Ovary (tissue), 7 donors: ENCODE measurements at regions not wholly inside any gene's neighbourhood (a gene's known extent, or its start where the extent isn't known, plus 50 kb on each side); places are given as distances from the start of the nearest gene placed in this dataset.

ENCODE experiments used
- DNase-seq, 5 donors: peaks; one replicate each; pipeline ENCODE4 v3.0.0-alpha.2; 2019 to 2020
- H3K27ac ChIP-seq, 2 donors: fragments of 200-600 bp; one replicate each; pipeline versions ENCODE4 v1.5.1 to v1.8.0; 2019 to 2022
- H3K27me3 ChIP-seq: fragments of 200-600 bp; one replicate; pipeline ENCODE4 v1.8.0; 2022
- H3K36me3 ChIP-seq: fragments of 200-600 bp; sonication (generic); one replicate; pipeline ENCODE4 v1.5.1; 2019
- H3K4me1 ChIP-seq: one replicate; pipeline ENCODE4 v1.8.1; 2013; ENCODE audit warnings: mild to moderate bottlenecking, moderate library complexity; ENCODE audit not compliant: insufficient read depth
- H3K4me3 ChIP-seq: fragments of 200-600 bp; sonication (generic); one replicate; pipeline ENCODE4 v1.5.1; 2017
- H3K9me3 ChIP-seq, 2 donors: fragments of 200-600 bp in 1 of 2; sonication (generic) in 1 of 2; one replicate each; pipeline versions ENCODE4 v1.5.1 to v1.8.1; 2013 to 2019; ENCODE audit warnings: mild to moderate bottlenecking in 1 of 2, moderate library complexity in 1 of 2
- EP300 ChIP-seq: sonication (generic); formaldehyde crosslinking; IDR thresholded peaks from one replicate; pipeline ENCODE4 v1.6.1; 2017; ENCODE audit warnings: antibody characterized with exemption
- POLR2A ChIP-seq: fragments of 450-650 bp; IDR thresholded peaks from one replicate; pipeline ENCODE4 v1.6.1; 2017; ENCODE audit warnings: antibody characterized with exemption, mild to moderate bottlenecking, moderate library complexity
- WGBS, 3 donors: extraction: QIAGEN DNeasy Blood & Tissue Kit in 1 of 3; methylation state at CpG; one replicate each; pipeline versions ENCODE4 v1.1.5 to v1.1.7; 2013 to 2017; 5-methylcytosine and 5-hydroxymethylcytosine counted together
- intact Hi-C, 4 donors: fragments of 100-400 bp; cut with DNase I; formaldehyde crosslinking; loops; one replicate each; pipeline versions ENCODE4 v1.11.0 to v1.15.1; 2022 to 2023
- TF ChIP-seq, protein P1 (sequence below), 3 donors: fragments of 450-650 bp in 2 of 3; fragments of 200-600 bp in 1 of 3; IDR thresholded peaks; one replicate each; pipeline versions ENCODE4 v1.5.1 to v1.8.0; 2016 to 2022; ENCODE audit warnings: antibody characterized with exemption in 3 of 3, mild to moderate bottlenecking in 1 of 3
- donor health status: DM: no; HTN: no; CAD: no; lungs with moderate emphysema.
- donor health status: DM: no; HTN: no; CAD: no.
- donor health status: Bipolar disorder and iron deficiency.
- donor health status: DM: no; HTN: no; CAD: no.
- donor health status: DM: yes; HTN: yes; CAD: no.

DNA sequence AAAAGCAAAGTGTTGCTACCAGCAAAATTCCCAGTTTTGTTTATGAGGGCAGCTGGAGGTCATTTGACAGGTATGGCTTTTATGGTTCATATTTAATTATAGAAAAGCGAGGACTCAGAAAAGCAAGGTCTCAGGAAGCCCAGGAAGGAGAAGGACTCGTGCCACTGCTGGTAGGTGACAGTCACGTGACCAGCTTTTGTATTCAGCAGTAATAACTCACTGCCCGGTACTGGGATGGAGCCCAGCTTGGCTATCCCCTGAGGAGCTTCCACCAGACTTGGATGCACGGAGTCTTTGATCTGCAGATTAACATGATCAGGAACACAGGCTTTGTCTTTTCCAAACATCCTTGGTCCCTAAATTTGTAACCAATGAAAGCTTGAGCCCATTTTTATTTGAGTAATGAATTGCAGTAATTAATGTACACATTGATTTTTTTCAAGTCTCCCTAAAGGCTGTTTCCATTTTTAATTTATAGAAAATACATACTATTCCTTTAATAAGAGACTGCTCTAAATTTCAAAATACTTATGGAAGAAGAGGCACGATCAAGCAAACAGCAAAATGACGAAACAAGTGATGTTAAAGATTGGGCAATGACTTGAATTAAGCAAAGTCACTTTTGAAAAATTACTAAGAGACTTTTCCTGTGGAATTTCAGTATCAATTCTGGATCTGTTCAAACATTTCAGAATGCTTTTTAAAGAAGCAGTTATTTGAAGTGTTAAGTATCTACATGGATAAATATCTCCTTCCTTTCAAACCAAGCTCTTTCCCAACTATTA is 251.7 kb upstream of the HNRNPA3 start:
- DNase-seq: no peak
- Histone ChIP-seq H3K4me3 (no peak overlapping the region), H3K27ac (no peak overlapping the region), H3K36me3 (no peaks in the 10 kb centered on the region), H3K4me1 (no peaks in the 10 kb centered on the region), H3K9me3 (no peaks in the 10 kb centered on the region), H3K27me3 (no peaks in the 10 kb centered on the region)
- TF ChIP-seq, protein P1, sequence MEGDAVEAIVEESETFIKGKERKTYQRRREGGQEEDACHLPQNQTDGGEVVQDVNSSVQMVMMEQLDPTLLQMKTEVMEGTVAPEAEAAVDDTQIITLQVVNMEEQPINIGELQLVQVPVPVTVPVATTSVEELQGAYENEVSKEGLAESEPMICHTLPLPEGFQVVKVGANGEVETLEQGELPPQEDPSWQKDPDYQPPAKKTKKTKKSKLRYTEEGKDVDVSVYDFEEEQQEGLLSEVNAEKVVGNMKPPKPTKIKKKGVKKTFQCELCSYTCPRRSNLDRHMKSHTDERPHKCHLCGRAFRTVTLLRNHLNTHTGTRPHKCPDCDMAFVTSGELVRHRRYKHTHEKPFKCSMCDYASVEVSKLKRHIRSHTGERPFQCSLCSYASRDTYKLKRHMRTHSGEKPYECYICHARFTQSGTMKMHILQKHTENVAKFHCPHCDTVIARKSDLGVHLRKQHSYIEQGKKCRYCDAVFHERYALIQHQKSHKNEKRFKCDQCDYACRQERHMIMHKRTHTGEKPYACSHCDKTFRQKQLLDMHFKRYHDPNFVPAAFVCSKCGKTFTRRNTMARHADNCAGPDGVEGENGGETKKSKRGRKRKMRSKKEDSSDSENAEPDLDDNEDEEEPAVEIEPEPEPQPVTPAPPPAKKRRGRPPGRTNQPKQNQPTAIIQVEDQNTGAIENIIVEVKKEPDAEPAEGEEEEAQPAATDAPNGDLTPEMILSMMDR (IDR thresholded peaks at IDR 0.05): no peak
- TF ChIP-seq EP300 (no peak), POLR2A (no peak)
- intact Hi-C loops: no loop called here
- WGBS, 3 donors: 59 to 77% (median 65%) methylated on average over 7 of the region's 7 CpGs

DNA sequence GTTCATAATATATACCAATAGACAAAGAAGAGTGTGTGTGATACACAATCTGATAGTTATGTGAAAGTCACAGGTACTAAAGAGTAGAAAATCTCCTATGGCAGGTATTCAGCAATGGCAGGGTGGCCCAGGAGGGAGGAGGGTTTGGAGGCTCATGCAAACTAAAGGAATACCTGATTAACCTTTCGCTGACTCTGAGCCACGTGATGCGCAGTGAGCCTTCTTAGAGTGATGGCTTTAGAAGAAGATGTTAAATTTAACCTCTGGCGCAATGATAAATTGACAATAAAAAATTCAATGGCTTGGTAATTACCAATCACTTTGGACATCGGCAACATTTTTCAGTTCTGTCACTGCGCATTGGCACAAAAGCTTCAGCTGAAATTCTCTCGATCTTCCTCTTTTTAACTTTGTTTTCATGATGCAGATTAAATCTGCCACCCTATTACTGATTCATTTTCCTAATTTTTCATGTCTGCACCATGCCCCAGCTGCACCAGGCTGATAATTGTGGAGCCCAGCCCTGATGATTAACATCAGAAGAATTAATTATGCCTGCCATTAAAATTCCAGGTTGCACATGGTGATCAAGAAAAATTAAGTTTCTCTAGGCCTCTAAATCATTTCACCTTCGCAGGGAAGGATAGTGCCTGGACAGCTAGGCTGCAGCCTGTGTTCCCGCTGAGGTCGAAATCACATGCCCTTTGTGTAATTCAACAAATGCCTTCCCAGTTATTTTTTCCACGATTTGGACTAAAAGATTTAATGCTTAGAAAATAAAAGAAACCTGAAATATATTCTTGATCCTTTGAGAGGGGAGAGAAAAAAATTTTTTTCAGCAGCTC is 250.6 kb upstream of the HNRNPA3 start:
- intact Hi-C loops: no loop called here

DNA sequence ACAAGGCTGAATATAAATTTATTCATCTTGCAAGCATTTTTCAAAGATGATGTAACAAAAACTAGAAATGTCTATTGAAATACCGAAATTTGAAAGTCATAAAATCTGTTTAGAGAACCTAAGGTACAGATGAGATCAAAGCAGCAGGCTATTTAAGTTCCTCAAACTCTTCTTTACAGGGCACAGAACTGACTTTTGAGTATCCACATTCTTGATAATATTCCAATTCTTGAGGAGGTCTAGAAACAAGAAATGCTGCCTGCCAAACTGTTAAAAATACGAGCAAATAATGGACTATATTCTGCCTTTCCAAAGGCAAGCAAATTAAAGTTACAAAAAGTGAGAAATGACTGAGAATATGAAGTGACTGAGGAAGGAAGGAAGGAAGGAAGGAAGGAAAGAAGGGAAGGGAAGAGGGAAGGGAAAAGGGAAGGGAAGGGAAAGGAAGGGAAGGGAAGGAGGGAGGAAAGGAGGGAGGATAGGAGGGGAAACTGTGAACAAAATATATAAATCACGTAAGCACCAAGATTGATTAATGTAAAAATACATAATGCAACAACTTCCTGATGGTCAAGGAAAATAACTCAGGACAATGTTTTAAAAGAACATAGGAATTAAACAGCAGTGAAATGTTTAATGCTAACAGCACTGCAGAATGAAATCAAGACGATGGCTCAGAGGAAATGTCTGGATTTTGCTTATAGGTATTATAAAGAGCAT is 248.9 kb upstream of the HNRNPA3 start:
- Histone ChIP-seq H3K27me3 (no peaks in the 10 kb centered on the region), H3K36me3 (no peaks in the 10 kb centered on the region), H3K4me3 (no peak overlapping the region), H3K27ac (no peak overlapping the region), H3K9me3 (no peaks in the 10 kb centered on the region), H3K4me1 (no peaks in the 10 kb centered on the region)
- WGBS, 3 donors: 38 to 46% (median 43%) methylated on average over 4 of the region's 4 CpGs
- TF ChIP-seq, protein P1 (IDR thresholded peaks at IDR 0.05): no peak
- no peak for TF ChIP-seq EP300
- TF ChIP-seq POLR2A: no peak
- DNase-seq: no peak
- intact Hi-C loops: no loop called here

More for the DNA sequence above, 250.6 kb upstream of the HNRNPA3 start:
- DNase-seq: no peak
- Histone ChIP-seq H3K4me3 (no peak overlapping the region), H3K36me3 (no peaks in the 10 kb centered on the region), H3K9me3 (no peaks in the 10 kb centered on the region), H3K27ac (no peak overlapping the region), H3K4me1 (no peaks in the 10 kb centered on the region), H3K27me3 (no peaks in the 10 kb centered on the region)
- 80 to 85% (median 80%) methylated on average over 11 of the region's 11 CpGs for WGBS, 3 donors
- TF ChIP-seq, protein P1 (IDR thresholded peaks at IDR 0.05): no peak
- TF ChIP-seq POLR2A: no peak
- TF ChIP-seq EP300: no peak

DNA sequence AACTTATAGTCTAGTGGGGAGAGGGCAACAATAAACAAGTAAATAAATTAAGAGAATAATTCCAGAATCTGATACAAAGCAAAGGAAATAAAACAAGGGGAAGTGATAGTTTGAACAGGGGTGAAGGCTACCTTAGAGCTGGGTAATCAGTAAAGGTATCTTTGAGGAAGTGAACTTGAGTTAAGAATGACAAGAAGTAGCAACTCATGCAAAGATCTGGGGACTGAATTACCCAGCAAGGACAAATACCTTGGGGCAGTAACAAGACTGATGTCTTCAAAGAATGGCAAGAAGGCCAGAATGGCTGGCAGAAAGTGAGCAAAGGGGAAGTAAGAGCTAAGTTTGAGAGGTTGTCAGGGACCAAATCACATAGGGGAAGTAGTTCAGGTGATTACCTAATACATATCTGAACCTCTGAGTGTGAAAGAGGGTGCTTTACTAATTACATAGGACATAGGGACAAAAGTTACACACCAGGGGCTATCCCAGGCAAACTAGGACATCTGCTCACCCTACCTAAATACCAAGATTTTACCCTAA is 244.6 kb upstream of the HNRNPA3 start:
- no peaks in the 10 kb centered on the region for H3K4me1 ChIP-seq
- no peak for DNase-seq
- intact Hi-C loops: no loop called here
- TF ChIP-seq EP300 (no peak), POLR2A (no peak)
- TF ChIP-seq, protein P1 (IDR thresholded peaks at IDR 0.05): no peak
- no peak overlapping the region for H3K27ac ChIP-seq
- no peaks in the 10 kb centered on the region for H3K9me3 ChIP-seq
- H3K27me3 ChIP-seq: no peaks in the 10 kb centered on the region
- no peak overlapping the region for H3K4me3 ChIP-seq
- no peaks in the 10 kb centered on the region for H3K36me3 ChIP-seq
